Hypothalamus (tissue), 51 donors: ENCODE measurements at regions not wholly inside any gene's neighbourhood (a gene's known extent, or its start where the extent isn't known, plus 50 kb on each side); places are given as distances from the start of the nearest gene placed in this dataset.
"Not testable (repeated sequence)": the region's sequence is repeated elsewhere in the genome, so short reads cannot be mapped to it uniquely, and the experiment has no call there.

ENCODE experiments used
- DNase-seq, 51 donors: peaks; one replicate each; lab custom pipeline; 2025; lab: John Stamatoyannopoulos, UW

GRCh38 chr14:85038526-85039352, 491.2 kb upstream of the FLRT2 start:
- DNase-seq = no peak

- DNase-seq = no peak
Observed at GRCh38 chr14:85039353-85039626, 490.7 kb upstream of the FLRT2 start.

- no peak for DNase-seq
Observed at GRCh38 chr14:85040046-85040685, 489.8 kb upstream of the FLRT2 start.

GRCh38 chr14:85041618-85042017, 488.3 kb upstream of the FLRT2 start:
- DNase-seq = no peak

GRCh38 chr14:85042301-85042700, 487.6 kb upstream of the FLRT2 start:
- DNase-seq = no peak

GRCh38 chr14:85050180-85050579, 479.8 kb upstream of the FLRT2 start:
- no peak for DNase-seq

GRCh38 chr14:85052646-85053045, 477.3 kb upstream of the FLRT2 start:
- no peak for DNase-seq

- no peak for DNase-seq
Observed at GRCh38 chr14:85054178-85054577, 475.8 kb upstream of the FLRT2 start.

GRCh38 chr14:85056267-85056666, 473.7 kb upstream of the FLRT2 start:
- DNase-seq = no peak

- no peak for DNase-seq
Observed at GRCh38 chr14:85057221-85057620, 472.7 kb upstream of the FLRT2 start.

- no peak for DNase-seq
Observed at GRCh38 chr14:85058150-85058549, 471.8 kb upstream of the FLRT2 start.

- no peak for DNase-seq
Observed at GRCh38 chr14:85060121-85060520, 469.8 kb upstream of the FLRT2 start.

- no peak for DNase-seq
Observed at GRCh38 chr14:85061256-85061655, 468.7 kb upstream of the FLRT2 start.

GRCh38 chr14:85063747-85064146, 466.2 kb upstream of the FLRT2 start:
- DNase-seq = no peak

- DNase-seq = no peak
Observed at GRCh38 chr14:85071447-85071846, 458.5 kb upstream of the FLRT2 start.

GRCh38 chr14:85074955-85075354, 455.0 kb upstream of the FLRT2 start:
- DNase-seq = no peak

GRCh38 chr14:85075694-85076476, 454.1 kb upstream of the FLRT2 start:
- DNase-seq = no peak

GRCh38 chr14:85077716-85078115, 452.2 kb upstream of the FLRT2 start:
- DNase-seq = not testable (repeated sequence)

- DNase-seq = no peak
Observed at GRCh38 chr14:85079842-85080730, 449.9 kb upstream of the FLRT2 start.

- DNase-seq = no peak
Observed at GRCh38 chr14:85084344-85084743, 445.6 kb upstream of the FLRT2 start.

- no peak for DNase-seq
Observed at GRCh38 chr14:85085981-85086380, 444.0 kb upstream of the FLRT2 start.
